MV-4-11 (cell line): ENCODE measurements at regions not wholly inside any gene's neighbourhood (a gene's known extent, or its start where the extent isn't known, plus 50 kb on each side); places are given as distances from the start of the nearest gene placed in this dataset.

ENCODE experiments used
- DNase-seq: peaks from one replicate; lab custom pipeline; 2025; lab: John Stamatoyannopoulos, UW

DNA sequence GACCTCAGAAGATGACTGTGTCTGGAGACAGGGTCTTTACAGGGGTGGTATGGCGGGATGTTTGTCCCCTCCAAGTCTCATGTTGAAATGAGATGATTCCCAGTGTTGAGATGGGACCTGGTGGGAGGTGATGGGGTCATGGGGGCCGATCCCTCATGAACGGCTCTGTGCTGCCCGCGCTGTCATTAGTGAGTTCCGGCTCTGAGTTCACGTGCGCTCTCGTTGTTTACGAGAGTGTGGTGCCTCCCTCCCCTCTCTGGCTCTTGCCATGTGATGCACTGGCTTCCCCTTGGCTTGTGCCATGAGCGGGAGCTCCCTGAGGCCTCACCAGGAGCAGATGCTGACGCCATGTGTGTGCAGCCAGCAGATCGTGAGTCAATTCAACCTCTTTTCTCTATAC, 830.8 kb downstream of the TBC1D22A start:
- no peak for DNase-seq

DNA sequence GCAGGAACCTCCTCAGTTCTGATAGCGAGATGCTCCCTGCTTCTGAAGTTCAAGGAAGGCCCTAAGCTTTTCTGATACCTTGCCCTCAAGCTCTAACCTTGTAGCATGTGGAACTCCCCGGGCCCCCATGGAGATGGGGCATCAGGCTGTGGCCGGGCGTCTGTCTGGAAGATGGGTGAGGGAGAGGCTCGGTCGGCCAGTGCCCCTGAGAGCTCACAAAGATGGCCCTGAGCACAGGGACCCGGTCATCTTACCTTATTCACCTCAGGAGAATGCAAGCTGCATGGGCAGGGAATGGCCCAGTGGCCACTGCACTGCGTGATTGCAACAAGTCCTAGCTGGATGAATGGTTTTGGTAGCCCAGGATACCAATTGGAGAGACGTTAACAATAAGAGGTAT, 830.3 kb downstream of the TBC1D22A start:
- DNase-seq: no peak

DNA sequence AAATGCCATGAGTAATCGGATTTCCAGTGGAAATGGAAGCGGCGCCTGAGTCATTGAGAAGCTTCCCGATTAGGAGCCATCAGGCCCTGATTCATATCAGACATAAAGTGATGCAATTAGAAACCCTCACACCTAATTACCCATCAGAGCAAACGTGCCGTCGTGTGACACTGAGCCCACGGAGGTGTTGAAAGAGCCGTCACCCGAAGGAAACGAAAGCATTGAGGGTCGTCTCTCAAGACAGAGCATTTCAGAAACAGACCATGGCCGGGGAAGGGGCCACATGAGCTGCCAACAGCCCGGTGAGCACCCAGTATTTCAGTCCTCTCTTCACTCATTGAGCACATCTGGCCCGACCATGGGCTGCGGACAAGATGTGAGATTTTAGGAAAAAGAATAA, 829.3 kb downstream of the TBC1D22A start:
- DNase-seq: no peak

DNA sequence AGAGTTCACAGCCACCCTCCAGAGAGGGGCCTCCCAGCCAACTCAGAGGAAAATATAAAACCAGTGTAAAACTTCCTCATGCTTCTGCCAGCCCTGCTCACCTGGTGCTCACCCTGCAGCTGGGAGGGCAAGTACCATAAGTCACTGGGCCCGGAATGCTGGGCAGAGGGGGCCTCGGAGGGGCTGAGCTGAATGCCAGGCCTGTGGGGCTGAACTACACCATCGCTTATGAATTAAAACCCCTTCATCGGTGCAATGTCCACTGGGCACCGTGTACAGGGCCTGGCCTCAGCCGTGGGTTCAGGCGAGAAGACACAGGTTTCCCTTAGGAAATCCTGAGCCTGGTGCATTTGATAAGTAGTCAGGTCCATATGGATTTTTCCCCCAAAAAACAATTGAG, 828.6 kb downstream of the TBC1D22A start:
- DNase-seq: no peak

DNA sequence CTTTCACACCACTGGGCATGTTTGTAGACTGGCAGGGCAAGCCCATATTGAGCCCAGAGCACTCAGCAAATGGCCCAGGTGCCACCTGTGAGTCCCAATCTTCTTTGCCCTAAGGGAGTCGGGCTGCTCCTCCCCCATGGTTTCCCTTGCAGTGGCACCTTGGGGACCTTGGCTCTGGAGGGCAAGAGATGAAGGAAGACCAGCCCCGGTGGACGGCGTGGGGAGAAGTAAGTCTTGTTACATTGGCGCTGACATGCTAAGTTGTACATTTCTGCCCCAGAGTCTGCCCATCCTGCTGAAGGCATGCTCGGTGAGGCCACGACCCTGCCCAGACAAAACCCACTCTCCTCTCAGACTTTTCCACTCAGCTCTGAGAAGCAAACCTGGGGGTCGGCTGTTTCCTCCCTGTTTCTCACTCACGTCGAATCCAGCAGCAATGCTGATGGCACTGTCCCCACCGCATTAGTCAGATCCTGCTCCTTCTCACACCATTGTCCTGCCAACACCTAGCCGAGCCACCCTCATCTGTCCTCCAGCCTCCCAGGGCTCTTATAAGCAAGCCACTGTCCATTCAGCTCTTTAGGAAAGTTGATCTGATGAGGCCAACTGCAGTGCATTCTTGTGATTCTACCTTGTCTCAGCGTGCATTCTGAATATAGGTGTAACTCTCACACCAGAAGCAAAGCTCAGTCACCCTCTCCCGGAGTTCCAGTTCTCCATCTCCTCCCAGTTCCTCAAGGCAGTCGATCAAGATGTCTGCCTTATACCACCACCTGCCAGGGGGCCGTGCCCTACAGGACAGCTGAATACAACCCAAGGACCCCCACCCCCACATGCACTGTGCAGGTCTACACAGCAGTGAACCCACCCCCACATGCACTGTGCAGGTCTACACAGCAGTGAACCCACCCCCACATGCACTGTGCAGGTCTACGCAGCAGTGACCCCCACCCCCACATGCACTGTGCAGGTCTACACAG, 827.1 kb downstream of the TBC1D22A start:
- no peak for DNase-seq

DNA sequence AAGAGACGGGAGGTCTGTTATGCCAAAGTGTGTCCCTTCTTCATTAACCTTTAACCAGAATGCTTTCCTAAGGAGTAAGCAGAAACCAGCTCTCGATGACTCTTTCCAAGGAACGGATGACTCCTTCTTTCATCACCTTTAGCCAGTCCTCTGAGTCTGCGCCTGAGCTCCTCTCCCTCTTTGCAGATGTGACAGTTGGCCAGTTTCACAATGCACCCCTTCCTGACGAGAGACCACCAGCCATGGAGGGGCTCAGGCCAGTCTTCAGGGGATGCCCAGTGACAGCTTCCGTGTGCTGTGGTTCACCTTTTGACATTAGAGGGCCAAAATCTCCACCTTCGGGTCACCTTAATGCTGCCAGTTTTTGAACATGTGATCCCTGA, 826.1 kb downstream of the TBC1D22A start:
- DNase-seq: no peak

DNA sequence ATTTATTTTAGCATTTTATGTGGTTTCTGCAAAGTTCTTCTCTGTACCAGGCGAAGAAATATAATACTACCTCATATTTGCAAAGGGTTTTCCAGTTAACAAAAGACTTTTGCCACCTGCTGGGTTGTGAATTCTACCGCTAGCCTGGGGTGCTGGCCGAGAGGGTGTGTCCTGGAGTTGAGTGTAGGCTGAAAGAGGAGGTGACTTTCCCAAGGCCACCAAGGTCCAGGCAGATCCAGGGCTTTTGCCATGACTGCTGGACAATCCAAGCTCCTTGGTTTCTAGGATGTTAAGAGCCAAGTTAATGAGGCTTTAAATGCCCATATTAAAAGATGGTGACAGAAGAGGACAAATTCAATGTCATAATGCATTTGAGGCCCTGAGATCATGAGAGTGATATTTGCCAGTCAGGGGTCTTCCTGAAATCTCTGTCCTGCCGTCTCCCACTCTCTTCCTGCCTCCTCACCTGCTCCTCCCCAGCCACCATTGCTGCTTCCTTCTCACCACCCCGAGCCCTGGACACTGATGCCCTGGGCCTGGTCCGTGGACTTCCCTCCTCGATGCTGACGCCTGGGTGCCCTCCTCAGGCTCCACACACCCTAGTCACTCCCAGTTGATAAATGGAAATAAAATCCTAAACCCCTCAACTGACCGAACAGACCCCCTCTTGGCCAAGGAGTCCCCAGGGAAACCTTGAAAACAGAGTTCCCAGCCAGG, 825.6 kb downstream of the TBC1D22A start:
- no peak for DNase-seq

DNA sequence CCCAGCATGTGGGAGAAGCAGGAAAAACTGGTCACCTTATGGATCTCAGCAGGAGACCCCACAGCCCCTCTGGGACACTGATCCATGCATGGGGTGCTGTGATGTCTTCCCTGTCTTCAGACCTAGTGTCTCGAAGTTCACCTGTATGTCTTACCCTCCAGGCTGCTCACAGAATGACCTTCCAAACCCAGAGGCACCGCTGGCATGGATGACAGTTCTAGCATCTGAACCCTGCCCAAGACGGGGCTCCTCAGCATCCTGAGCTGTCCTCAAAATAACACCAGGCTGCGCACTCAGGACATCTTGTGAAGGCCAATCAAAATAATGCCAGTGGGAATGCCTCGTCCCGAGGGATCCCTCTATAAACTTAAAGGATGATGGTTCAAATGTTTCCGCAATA, 824.9 kb downstream of the TBC1D22A start:
- no peak for DNase-seq

DNA sequence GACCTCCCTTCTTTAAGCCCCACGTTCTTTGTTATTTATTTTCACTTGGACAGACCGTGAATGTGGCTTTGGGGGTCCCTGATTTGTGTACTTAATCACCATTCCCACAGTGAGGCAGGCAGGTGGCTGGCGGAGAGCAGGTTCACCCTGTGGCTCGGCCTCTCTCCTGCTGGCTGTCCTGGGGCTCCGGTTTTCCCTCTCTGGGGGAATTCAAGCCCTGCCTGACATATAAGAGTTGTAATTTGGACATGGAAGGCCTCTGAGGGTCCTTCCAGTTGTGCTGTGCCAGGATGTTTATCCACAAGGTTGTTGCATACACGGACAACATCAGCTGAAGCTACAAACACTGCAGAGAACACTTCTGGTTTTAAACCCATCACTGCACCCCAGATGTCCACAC, 824.5 kb downstream of the TBC1D22A start:
- DNase-seq: no peak

DNA sequence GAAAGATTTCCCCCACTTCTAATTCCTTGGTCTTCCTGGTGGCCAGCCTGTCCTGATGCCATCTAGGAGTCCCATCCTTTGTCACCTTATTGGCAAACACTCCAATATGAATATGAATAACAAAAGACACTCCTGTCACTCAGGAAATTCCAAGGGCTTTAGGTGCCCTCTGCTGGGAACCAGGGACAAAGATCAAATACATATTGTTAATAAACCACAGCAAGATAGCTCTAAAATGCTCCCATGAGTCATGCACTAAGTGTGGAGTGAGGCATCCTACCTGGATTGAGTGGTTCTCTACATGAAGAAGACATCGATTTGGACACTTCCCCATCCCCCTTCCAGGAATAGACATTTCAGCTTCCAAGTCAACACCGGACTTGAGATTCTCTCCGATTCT, 823.6 kb downstream of the TBC1D22A start:
- no peak for DNase-seq

DNA sequence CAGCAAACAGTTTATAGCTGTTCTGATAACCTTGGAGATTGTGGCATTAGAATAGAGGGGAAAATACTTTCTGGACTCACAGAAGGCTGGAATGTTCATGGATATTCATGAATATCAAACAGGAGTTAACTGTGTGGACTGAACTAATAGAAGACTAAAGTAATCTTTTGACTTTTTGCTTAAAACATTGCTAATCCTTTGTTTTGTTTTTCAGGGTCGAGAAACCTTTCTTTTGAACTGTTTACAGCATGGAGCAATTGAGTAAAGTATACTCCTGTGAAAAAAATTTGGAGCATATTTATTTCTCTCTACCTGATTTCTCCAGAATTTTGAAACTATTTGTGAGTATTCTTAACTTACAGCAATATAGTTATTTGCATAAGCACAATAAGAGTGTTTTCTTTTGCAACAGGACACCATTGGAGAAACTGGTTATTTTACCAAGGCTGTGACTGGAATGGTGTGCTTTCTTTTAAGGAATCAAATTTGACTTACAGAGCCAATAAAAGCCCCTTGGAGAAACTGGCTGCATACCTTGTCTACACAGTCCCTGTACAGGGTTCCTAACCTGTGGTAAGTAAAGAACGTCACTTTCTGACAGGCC, 821.6 kb downstream of the TBC1D22A start:
- no peak for DNase-seq

DNA sequence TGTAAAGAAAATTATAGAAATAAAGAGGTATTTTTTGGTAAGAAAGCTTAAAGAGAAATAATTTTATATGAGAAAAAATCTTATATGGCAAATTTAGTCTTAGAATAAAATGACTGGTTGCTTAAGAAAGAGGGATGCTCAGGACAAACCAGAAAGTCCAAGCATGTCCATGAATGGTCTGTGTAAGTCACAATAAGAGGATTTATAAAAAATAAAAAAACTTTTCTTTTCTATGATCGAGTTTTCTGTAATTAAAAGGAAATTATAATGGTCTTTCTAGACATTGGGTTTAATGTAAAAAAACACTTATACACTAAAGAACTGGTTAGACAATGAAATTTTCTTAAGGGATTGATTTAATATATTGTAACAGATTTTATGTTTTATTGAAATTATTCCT, 819.6 kb downstream of the TBC1D22A start:
- no peak for DNase-seq

DNA sequence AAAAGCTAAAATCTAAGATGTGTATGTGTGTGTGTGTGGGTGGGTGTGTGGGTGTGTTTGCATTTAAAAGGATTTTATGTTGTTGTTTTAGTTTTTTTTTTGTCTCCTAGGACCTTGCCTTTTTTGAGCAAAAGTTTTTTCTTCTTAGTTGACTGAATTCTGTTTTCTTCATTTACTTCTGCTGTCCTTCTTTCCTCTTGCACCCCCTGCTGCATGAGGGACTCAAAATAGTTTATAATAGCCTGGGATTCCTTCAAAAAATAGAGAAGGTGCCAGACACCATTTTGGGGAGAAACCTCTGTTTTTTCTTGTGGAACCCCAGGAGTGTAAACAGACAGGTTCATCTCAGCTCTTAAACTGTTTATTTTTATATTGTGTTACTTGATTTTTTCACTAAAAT, 817.7 kb downstream of the TBC1D22A start:
- no peak for DNase-seq

DNA sequence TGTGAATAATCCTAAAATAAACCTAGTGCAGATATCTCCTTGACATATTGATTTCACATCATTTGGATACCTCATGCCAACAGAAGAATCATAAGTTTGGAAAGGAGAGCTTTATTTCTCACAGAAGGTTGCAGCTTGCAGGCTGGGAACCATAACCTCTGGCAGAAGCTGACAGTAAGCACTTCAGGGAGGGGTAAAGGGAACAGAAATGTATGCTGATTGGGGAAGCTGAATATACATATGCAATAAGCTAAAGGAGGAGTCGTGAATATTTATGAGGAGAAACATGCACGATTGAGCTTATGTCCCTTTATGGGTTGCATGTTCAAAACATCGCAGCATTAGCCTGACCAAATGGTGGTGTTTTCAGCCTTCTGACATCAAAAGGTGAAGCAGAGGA, 814.5 kb downstream of the TBC1D22A start:
- no peak for DNase-seq

DNA sequence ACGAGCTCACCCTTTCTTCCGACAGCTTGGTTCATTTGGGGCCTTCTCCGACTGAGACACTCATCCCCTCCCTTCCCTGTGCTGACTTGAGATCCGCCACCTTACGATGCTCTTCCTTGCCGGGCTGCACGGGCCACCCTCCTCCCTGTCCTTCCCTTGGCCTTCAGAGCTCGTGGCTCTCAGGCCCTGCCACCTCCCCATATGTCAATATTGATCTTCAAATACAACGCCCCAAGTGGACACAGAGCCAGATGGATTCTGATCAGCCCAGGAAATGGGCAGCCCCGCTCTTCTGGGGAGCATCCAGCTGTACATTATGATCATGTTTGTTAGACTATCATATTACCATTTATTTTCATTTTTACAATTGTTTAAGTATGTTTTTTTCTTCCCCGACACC, 812.8 kb downstream of the TBC1D22A start:
- DNase-seq: no peak

DNA sequence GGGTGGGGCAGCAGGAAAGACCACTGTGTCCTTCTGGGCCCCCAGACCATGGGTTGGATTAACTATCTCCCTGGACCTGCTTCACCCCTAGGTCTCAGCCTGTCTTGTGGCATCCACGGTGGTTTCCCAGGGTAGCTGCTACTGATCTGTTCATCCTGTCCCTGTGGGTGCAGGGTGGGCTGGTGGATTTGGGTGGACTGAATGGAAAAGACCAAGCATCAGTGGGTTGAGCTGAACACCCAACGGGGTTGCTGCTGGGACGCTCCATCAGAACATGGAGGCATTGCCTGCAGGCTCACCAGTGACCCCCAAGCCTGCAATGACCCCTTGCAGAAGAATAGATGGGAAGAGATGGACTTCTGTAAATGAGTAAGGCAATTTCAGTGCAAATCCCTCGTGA, 812.1 kb downstream of the TBC1D22A start:
- DNase-seq: no peak

DNA sequence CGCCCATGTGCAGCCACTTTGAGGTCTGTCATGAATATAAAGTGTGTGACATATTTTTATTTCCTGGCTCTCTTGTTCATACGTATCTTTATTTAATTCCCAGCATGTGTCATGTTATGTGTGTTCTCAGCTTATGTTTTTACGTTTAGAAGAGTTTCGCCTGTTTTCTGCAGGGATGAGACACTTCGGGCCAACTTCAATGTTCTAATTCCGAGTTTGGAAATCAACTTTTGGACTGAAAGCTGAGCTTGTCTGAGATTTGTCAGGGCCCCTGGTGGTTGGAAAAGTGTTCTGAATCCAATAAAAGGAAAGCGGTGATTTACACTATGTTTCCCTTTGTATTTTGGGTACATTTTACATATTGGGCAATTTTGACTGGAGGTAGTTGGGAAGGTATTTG, 810.7 kb downstream of the TBC1D22A start:
- no peak for DNase-seq

DNA sequence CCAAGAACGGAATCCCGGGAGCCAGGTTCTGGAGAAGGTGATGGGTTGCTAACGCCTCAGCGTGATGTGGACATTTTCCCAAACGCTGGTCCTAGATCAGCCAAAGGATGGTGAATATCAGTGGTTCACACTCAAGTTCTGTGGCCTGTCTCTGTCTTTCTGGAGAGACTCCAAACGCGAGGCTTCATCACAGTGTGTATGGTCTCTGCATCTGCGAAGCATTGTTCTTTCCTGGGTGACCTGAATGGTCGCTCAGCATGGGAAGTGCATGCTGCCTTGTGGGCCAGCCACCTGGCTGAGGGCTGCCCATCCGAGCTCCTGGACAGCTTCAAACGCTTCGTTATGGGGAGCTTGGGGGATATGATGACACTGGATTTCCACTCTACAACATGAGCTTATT, 810.0 kb downstream of the TBC1D22A start:
- DNase-seq: no peak

DNA sequence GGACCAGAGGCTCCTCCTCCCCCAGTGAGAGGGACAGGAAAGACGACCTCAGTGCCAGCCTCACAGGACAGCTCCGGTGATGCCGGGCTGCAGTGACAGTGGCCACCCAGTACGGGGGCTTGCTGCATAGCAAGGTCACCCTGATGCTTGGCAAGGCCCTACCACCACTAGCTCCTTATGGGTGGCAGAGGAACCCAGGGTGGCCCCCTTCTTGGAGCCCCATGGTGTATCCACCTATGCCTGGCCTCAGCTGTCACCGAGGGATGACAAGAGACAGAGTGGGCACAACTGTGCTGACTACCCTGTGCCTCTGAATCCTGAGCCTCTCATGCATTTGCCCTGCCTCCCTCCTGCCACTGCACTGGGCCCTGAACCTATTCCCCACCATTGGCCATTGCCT, 809.2 kb downstream of the TBC1D22A start:
- no peak for DNase-seq

DNA sequence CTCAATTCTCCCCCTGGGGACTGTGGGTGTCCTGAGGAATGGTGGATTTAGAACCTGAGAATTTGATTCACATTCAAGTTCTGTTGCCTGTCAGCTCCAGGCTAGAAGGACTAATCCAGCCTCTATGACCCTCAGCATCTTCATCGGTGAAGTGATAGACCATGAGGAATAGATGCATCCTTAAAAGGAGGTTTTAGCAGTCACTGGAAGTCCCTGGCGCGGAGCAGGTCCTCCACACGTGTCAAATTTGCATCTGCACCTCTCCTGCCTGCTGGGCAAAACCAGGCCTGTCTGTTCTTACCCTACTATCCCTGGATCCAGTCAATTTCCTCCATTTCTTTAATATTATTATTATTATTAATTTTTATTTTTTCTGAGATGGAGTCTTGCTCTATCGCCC, 808.4 kb downstream of the TBC1D22A start:
- DNase-seq: no peak

DNA sequence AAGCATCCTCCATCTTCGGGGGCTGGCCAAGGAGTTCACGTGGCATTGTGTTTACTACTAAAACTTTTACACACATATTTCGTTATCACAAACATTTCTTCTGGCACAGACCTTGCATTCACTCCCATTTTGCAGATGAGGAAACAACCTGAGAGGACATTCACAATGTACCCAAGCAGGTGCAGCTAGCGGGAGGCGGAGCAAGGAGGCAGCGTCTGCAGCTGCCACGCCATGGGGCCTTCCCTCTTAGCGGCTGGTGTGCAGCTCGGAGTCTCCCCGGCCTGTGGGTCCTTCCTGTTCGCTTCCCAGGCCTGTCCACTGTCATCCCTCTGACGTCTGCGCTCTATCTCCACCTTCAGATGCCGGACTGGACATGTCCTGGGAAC, 807.8 kb downstream of the TBC1D22A start:
- no peak for DNase-seq

DNA sequence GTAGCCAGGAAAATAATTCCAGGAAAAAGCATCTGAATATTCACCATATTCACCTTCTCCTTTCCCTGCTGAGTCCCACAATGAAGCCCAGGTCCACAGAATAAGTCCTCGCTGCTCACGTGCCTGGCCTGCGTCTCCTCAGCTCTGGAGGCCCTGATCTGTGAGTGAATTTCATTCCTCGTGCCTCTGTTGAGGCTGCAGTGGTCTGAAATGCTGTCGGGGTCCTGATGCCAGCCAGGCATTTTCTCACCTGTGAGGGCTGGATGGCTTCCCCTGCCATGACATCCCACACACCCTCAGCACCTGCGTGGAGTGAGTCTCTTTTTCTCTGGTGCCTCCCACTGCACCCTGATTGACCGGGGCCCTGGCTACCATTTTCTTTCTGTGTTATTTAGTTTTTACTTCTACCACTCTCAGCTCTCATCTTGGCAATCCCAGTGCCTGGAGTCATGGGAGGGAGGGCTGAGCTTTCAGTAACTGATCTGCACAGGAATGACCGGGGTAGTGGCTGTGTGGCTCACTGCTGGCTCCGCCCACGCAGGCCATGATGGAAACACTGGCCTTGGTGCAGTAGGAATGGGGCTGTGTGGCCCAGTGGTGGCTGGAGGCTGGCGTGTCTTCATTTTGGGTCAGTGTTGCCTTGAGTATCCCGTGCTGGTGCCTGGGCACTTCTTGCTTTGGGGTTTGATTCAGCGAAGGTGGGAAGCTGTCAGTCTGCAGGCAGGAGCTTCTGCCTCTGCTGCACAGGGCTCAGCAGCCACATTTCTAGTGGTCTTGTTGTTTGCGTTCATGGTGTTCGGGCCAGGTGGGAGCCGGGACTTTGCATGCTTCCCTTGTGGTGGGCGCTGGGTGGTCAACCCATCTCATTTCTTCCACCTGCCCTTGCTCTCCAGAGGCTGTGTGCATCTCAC, 807.2 kb downstream of the TBC1D22A start:
- no peak for DNase-seq
